ENCODE measurements at regions not wholly inside any gene's neighbourhood (a gene's known extent, or its start where the extent isn't known, plus 50 kb on each side); places are given as distances from the start of the nearest gene placed in this dataset.

DNA sequence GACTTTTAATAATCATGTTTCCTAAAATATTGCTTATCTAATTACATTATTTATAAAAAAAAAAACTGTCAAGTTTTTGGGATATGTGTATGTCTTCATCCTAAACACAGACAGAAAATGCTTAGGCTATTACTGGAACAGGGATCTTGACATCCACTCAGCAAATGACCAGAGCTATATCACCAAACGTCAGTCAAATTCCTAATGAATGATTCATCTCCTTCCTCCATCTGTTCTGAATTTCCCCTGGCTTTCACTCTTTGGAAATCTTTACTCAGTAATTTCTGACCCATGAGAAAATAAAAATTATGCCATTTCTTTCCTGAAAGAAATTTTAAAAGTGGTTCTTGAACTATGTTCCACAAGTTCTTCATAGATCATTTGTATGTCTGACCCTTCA, 552.4 kb upstream of the KCND2 start:
- TF ChIP-seq CREB1 (CRISPR knock-in tag; IDR thresholded peaks at IDR 0.05; ENCODE audit: low read depth) = no peak
- TF ChIP-seq, protein P1, sequence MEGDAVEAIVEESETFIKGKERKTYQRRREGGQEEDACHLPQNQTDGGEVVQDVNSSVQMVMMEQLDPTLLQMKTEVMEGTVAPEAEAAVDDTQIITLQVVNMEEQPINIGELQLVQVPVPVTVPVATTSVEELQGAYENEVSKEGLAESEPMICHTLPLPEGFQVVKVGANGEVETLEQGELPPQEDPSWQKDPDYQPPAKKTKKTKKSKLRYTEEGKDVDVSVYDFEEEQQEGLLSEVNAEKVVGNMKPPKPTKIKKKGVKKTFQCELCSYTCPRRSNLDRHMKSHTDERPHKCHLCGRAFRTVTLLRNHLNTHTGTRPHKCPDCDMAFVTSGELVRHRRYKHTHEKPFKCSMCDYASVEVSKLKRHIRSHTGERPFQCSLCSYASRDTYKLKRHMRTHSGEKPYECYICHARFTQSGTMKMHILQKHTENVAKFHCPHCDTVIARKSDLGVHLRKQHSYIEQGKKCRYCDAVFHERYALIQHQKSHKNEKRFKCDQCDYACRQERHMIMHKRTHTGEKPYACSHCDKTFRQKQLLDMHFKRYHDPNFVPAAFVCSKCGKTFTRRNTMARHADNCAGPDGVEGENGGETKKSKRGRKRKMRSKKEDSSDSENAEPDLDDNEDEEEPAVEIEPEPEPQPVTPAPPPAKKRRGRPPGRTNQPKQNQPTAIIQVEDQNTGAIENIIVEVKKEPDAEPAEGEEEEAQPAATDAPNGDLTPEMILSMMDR (conservative IDR thresholded peaks at IDR 0.05; ENCODE audit: low read depth in 2 of 2) = no peak
- TF ChIP-seq JUNB (IDR thresholded peaks at IDR 0.05; ENCODE audit: unreplicated experiment) = no peak

Data from GM23338 (cell line).